NOMO-1 treated with dmso at 0.1 percent for 144 hours (cell line): ENCODE measurements at regions not wholly inside any gene's neighbourhood (a gene's known extent, or its start where the extent isn't known, plus 50 kb on each side); places are given as distances from the start of the nearest gene placed in this dataset.

Experiments
- DNase-seq: peaks from one replicate; lab custom pipeline; 2025; ENCODE audit not compliant: unreplicated experiment; lab: John Stamatoyannopoulos, UW

DNA sequence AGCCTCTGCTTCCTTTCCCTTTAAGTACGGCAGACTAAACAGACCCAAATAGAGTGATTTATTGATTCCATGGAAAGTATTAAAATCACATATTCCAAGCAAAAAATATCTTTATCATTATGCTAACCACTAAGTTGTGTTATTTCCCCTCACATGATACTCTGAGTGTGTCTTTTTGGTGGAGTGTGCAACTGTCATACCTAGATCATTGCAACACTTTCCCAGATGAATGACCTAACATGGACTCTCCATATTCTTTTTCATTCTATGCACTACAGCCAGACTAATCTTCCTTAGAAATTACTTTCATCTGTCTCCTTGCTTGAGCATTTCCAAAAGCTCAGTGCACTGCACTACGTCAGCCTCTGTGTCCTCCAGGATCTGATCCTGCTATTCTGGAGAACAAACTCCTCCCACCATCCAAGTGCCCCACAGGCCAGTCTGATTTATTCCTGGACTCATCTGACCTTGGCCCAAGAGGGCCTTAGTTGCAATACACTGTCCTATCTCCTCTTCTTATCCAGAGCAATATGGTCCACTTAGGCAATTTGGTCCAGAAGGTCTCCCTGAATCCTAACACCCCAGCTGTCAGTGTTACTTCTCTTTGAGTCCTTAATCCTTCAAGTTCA is 263.3 kb upstream of the KLF6 start:
- no peak for DNase-seq

- DNase-seq, result no peak
Observed at GRCh38 chr10:4046712-4047354, 261.8 kb upstream of the KLF6 start.

DNA sequence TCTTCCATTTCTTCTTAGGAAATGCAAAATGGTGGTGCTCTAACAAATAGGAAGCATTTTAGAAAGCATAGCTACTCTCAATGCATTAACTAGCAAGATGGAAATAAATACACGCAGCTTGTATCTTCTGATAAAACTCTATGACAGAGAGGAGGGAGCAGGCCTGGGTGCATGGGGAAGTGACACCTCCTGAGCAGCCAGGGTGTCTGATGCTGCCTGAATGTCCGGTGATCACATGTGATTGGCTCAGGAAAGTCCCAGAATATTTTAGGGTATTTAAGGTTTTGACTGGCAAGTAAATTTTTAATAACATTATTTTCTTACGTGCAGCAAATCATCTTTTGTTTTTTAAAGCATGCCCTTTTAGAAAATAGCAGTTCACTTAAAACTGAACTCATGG is 261.0 kb upstream of the KLF6 start:
- DNase-seq, result no peak

DNA sequence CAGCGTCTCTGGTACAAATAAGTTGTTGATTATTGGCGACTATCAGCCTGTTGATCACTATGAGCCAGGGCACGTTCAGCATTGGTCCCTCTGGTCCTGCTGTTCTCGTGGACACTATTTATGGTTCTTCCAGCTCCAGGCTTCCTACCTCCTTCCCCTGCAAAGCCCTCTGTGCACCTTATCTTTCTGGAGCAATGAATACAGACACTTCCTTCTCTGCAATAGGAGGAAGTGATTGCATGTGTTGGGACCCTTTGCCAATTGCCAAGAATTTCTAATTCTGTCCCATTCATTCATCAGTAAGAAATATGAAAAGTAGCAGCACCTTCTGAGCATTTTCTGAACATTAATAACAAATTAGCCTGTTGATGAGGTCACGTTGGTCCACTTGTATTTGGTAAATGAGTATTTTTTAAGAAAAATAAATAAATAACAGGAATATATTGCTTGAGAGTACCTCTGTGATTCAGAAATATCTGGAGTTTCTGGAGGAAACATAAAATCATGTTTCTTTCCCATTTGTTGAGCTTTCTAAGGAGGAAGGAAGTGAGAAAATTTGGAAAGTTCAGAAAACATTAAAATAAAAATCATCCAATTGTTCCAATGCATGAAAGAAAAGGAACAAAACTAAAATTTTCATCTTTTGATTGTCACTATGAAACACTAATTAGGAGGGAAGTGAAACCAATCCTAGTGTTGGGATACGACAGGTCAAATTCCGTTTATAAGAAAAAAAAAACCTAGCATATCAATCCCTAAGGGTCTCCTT is 259.1 kb upstream of the KLF6 start:
- no peak for DNase-seq

- DNase-seq, result no peak
Observed at GRCh38 chr10:4041635-4042034, 256.6 kb upstream of the KLF6 start.

DNA sequence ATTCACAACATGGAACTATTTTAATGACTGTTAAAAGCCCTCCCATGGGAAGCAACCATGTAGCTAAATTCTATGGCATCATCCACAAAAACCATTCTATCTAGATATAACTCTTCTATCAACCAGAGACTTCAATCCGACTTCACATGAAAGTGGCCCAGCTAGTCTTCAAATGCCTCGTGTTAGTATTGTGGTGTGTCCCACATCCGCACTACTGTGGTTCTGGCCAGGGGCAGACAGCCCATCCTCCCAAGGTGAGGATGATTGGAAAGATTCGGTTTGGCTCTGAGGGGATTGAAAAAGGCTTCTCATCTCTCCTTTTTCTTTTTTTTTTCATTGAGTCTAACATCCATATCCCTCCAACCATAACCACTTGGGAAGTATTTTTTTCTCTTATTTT is 253.0 kb upstream of the KLF6 start:
- DNase-seq, result no peak

DNA sequence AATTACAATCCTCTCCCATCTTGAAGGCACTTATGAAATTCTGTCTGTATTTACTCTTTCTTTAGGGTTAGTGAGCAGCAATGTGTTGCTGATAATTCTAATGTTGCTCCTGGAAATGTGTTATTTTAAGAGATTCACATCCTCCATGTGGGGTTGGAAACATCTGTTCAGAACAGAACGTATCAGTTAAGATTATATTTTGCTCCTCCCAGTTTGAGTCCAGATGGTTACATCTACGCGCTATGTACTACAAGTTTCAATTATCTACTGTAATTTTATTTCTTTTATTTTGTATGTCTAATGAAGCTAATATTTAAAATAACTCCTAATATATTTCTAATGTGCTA is 250.6 kb upstream of the KLF6 start:
- no peak for DNase-seq

DNA sequence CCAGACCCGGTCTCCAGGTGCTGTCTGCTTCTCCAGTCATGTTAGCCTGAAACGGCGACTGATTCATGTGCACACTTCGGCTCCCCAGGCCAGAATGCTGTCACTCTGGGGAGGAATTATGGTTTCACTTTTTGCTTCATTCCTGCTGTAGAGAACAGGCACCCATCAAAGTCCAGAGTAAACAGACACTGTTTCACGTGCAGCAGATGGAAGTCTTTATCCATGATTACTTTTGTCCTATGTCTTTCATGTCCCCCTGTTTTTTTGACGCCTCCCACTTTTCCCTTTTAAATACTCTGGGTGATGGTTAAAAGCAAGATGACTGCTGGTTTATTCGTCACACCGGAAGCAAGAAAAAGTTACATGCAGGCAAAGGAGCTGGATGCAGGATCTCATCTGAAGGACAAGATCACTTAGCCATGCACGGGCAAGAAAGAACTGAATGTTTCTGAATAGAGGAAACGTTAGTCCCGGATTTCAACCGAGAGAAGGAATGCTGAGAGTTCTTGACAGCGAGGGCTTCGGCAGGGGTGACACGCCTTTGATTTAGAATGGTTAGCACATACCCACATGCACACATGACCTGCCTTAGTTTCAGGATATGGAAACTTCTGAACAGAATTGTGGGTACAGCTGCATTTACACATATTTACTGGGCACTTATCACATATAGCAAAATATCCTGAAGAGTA is 250.0 kb upstream of the KLF6 start:
- DNase-seq, result no peak

GRCh38 chr10:4033341-4033896 is 248.4 kb upstream of the KLF6 start:
- DNase-seq, result no peak

DNA sequence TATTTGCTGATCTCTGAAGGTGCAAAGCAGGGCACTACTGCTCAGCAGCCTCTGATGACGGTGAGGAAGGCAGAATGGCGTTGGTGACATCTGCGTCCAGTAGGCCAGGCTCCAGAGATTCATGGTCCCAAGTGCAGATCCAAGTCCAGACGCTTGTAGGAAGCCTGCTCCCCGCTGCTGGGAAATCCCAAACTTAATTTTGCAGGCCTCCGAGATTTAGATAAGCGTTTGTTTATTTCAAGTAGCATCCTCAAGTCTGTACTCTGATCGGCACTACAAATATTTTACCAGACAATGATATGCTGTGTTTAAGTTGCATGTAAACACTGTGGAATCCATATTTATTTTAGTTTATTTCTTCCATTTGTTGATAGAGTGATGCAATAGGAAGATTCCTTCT is 244.9 kb upstream of the KLF6 start:
- DNase-seq, result no peak

- DNase-seq, result no peak
Observed at GRCh38 chr10:4028854-4029583, 244.0 kb upstream of the KLF6 start.

- DNase-seq, result no peak
Observed at GRCh38 chr10:4028027-4028471, 243.0 kb upstream of the KLF6 start.

DNA sequence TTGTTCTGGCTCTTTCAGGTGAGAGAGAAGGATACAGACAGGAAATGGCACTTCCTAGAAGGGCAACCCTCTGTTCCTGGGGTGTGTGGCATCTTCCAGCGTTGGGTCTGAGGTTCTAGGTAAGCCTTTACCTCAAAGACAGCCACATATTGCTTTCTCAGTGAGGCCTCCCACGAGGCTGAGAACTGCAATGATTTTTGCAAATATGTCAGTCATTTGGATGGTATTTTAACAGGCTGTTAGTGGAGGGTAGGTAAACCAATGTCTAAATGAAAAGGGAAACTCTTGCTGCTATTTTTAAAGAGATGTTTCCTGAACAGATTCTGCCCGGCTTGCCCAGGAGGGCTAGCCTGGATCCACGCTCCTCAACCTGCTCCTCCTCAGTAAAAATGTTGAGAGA is 240.3 kb upstream of the KLF6 start:
- DNase-seq, result no peak

DNA sequence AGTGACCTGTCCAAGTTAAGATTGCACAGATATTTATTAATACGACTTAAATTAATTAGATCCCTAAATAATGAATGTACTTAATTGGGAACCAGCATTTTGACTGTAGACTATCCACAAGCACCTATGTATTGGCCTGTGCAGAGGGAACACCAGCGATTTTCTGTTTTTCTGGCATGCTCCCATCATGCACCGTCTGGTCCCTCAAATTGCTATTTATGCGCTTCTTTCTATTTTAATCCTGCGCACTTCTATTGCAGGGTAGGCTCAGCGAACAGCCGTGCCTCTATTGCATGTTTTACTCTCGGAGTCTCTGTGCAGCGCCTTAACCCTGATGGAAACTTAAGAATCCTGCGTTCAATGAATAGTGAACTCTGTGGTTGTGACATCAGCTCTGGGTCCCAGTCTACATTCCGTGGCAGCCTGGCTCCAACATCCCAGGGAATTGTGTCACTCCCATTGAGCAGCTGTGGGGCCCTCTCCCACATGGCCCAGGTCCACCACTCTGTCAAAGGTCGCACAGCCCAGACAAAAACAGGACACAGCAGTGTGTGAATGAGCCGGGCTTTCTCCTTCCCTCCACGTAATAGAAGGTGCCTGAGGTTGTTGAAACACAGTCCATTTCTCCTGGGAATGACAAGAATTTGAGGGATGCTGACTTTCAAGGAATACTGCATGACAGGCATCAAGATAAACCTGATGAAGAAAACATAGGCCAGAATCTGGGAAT is 239.7 kb upstream of the KLF6 start:
- no peak for DNase-seq

DNA sequence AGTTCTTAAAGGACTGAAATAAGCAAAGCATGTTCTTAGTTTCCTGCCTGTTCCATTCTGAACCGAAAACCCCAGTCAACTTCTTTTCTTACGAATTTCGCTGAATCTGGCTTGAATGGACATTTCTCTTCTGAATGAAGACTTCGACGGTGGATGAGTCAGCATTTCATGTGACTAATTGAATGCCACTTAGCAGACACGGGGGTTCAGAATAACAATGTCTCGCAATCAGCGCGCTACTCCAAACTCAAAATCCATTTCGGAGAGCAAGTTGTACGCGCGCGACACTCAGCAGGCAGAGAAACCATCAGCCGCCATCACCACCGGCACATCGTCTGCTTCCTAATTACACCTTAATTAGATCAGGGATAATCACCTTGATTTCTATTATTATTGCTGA is 239.0 kb upstream of the KLF6 start:
- DNase-seq, result no peak

GRCh38 chr10:4022473-4022872 is 237.5 kb upstream of the KLF6 start:
- no peak for DNase-seq

GRCh38 chr10:4020631-4021030 is 235.6 kb upstream of the KLF6 start:
- DNase-seq, result no peak

GRCh38 chr10:4018054-4018511 is 233.1 kb upstream of the KLF6 start:
- no peak for DNase-seq

DNA sequence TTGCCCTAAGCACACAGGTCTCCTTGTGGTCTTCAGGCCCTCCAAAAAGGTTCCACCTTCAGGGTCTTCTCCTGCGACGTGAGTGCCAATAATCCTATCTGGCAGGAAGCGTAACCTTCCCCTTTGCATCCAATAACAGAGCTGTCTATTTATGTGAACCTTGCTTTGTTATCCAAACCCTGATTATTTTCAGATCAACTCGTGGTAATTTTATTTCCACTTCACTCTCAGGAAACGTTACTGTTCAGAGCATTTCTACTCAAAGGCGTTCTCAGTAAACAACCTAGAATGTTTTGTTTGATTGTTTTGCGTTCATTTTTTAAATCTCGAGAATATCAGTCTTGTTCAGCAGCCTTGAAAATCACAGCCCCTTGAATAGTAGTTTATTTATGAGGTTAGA is 232.3 kb upstream of the KLF6 start:
- DNase-seq, result no peak

GRCh38 chr10:4016214-4016740 is 231.3 kb upstream of the KLF6 start:
- DNase-seq, result no peak
